ENCODE measurements at regions not wholly inside any gene's neighbourhood (a gene's known extent, or its start where the extent isn't known, plus 50 kb on each side); places are given as distances from the start of the nearest gene placed in this dataset.

DNA sequence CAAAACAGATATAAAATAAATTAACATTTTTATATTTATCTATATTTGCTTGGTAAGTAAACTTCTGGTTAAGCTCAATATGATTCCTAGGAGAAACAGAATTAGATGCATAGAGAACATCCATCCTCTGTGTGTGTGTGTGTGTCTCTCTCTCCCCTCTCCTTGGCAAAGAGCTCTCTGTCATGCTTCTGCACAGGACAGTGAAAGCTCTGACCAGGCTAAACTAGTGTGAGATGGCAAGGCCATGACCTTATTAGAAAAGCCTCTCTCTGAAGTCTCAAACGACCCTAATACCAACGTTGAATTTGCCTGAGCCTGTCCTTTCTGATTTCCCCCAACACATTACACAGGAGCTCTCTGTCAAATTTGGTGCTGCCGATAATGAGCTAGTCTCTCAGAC is 746.0 kb downstream of the VGLL3 start:
- H3K9me3 Mint-ChIP-seq, result peaks cover 6% of the 10 kb centered on the region
- no peaks in the 10 kb centered on the region for H3K36me3 Mint-ChIP-seq (ENCODE audit: low read depth)
- H3K4me1 ChIP-seq (ENCODE audit: insufficient read depth, low read length), result no peaks in the 10 kb centered on the region
- H3K27ac Mint-ChIP-seq, result no peak overlapping the region
- no peaks in the 10 kb centered on the region for H3K27me3 ChIP-seq (ENCODE audit: control insufficient read depth in 1 of 2, insufficient read depth in 2 of 2, low read length in 2 of 2)
- intact Hi-C loops (cut with DNase I, micrococcal nuclease), result no loop called here
- no peak for ATAC-seq (ENCODE audit: poor library complexity)
- no peak overlapping the region for H3K4me3 Mint-ChIP-seq
- H3K36me3 ChIP-seq (ENCODE audit: insufficient read depth, low read length), result no peaks in the 10 kb centered on the region
- ChIA-PET CTCF (no interaction called here), POLR2A (no interaction called here)
- TF ChIP-seq, protein P1, sequence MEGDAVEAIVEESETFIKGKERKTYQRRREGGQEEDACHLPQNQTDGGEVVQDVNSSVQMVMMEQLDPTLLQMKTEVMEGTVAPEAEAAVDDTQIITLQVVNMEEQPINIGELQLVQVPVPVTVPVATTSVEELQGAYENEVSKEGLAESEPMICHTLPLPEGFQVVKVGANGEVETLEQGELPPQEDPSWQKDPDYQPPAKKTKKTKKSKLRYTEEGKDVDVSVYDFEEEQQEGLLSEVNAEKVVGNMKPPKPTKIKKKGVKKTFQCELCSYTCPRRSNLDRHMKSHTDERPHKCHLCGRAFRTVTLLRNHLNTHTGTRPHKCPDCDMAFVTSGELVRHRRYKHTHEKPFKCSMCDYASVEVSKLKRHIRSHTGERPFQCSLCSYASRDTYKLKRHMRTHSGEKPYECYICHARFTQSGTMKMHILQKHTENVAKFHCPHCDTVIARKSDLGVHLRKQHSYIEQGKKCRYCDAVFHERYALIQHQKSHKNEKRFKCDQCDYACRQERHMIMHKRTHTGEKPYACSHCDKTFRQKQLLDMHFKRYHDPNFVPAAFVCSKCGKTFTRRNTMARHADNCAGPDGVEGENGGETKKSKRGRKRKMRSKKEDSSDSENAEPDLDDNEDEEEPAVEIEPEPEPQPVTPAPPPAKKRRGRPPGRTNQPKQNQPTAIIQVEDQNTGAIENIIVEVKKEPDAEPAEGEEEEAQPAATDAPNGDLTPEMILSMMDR (IDR thresholded peaks at IDR 0.05), result no peak
- H3K27me3 Mint-ChIP-seq, result no peaks in the 10 kb centered on the region
- H3K27ac ChIP-seq (ENCODE audit: low read depth in 1 of 2, low read length in 2 of 2), result no peak overlapping the region
- H3K4me3 ChIP-seq (ENCODE audit: low read length), result no peak overlapping the region
- no peaks in the 10 kb centered on the region for H3K4me1 Mint-ChIP-seq (ENCODE audit: low read depth)
- peaks cover 4 to 10% of the 10 kb centered on the region in 2 experiments for H3K9me3 ChIP-seq (ENCODE audit: control insufficient read depth in 1 of 2, insufficient read depth in 1 of 2, low read length in 2 of 2)
- no peak for DNase-seq

DNA sequence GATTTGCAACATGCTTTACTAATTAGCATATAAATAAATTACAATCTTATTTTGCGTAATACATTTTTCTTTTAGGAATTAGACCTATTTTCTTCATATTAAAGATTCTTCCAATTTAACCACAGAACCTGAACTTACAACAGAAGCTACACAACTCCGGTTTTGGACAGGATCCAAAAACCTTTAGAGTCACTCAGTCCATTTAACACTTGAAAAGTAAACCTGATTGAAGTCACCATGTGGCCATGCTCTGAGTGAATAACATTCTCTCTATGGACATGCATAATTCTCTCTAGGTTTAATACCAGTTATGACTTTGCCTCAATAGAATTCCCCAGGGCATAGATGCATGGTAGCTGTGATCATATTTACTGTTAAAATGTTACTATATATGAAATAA is 751.0 kb downstream of the VGLL3 start:
- Histone ChIP-seq H3K9me3 (ENCODE audit: control insufficient read depth in 1 of 2, insufficient read depth in 1 of 2, low read length in 2 of 2) (no peaks in the 10 kb centered on the region), H3K4me3 (ENCODE audit: low read length) (no peak overlapping the region), H3K4me1 (ENCODE audit: insufficient read depth, low read length) (no peaks in the 10 kb centered on the region), H3K36me3 (ENCODE audit: insufficient read depth, low read length) (no peaks in the 10 kb centered on the region), H3K27me3 (ENCODE audit: control insufficient read depth in 1 of 2, insufficient read depth in 2 of 2, low read length in 2 of 2) (no peaks in the 10 kb centered on the region), H3K27ac (ENCODE audit: low read depth in 1 of 2, low read length in 2 of 2) (no peak overlapping the region)
- H3K4me1 Mint-ChIP-seq (ENCODE audit: low read depth), result no peaks in the 10 kb centered on the region
- H3K36me3 Mint-ChIP-seq (ENCODE audit: low read depth), result no peaks in the 10 kb centered on the region
- ATAC-seq (ENCODE audit: poor library complexity), result no peak
- no peaks in the 10 kb centered on the region for H3K9me3 Mint-ChIP-seq
- intact Hi-C loops (cut with DNase I, micrococcal nuclease), result no loop called here
- CTCF ChIA-PET, result no interaction called here
- TF ChIP-seq, protein P1 (IDR thresholded peaks at IDR 0.05), result no peak
- no peaks in the 10 kb centered on the region for H3K27me3 Mint-ChIP-seq
- H3K27ac Mint-ChIP-seq, result no peak overlapping the region
- no peak for DNase-seq
- POLR2A ChIA-PET, result no interaction called here
- H3K4me3 Mint-ChIP-seq, result no peak overlapping the region

DNA sequence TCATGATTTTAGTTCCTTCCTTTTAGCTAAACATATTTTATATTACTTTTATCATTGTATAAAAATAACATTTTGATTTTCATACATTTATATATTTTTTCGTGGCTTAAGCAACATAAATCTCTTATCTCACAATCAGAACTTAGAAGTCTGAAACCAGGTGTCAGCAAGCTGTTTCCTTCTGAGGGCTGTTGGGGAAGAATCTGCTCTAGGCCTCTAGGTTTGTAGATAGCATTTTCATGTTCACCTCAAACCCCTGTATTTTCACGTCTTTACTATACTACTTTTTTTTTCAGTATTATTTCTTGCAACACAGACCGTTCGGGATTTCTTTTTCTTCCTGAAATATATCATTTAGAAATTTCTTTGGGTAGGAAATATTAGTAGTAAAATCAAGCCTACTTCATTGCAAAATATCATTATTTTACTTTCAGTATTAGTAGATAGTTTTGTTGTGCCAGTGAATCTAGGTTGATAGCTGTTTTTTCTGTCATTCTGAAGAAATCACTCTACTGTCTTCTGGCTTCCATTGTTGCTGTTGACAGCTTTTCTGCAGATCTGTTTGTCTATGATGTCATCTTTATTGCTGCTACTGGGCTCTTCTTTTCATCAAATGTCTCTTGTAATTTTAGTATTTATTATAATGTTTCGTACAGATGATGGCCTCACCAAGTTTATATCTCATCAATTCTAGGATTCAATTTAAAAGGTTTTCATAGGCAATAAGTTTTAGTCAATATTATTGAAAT is 756.3 kb downstream of the VGLL3 start:
- POLR2A ChIA-PET, result no interaction called here
- Mint-ChIP-seq H3K27me3 (no peaks in the 10 kb centered on the region), H3K27ac (no peak overlapping the region), H3K4me3 (no peak overlapping the region), H3K4me1 (ENCODE audit: low read depth) (no peaks in the 10 kb centered on the region), H3K36me3 (ENCODE audit: low read depth) (no peaks in the 10 kb centered on the region), H3K9me3 (no peaks in the 10 kb centered on the region)
- TF ChIP-seq, protein P1 (IDR thresholded peaks at IDR 0.05), result no peak
- DNase-seq (no peak), ATAC-seq (ENCODE audit: poor library complexity) (no peak)
- Histone ChIP-seq H3K4me3 (ENCODE audit: low read length) (no peak overlapping the region), H3K4me1 (ENCODE audit: insufficient read depth, low read length) (no peaks in the 10 kb centered on the region), H3K27me3 (ENCODE audit: control insufficient read depth in 1 of 2, insufficient read depth in 2 of 2, low read length in 2 of 2) (no peaks in the 10 kb centered on the region), H3K36me3 (ENCODE audit: insufficient read depth, low read length) (no peaks in the 10 kb centered on the region), H3K27ac (ENCODE audit: low read depth in 1 of 2, low read length in 2 of 2) (no peak overlapping the region), H3K9me3 (ENCODE audit: control insufficient read depth in 1 of 2, insufficient read depth in 1 of 2, low read length in 2 of 2) (no peaks in the 10 kb centered on the region)
- CTCF ChIA-PET, result no interaction called here
- intact Hi-C loops (cut with DNase I, micrococcal nuclease), result no loop called here

Data from CD4-positive, alpha-beta T cell (primary cell).